Mesendoderm (in vitro differentiated cells): ENCODE measurements at regions not wholly inside any gene's neighbourhood (a gene's known extent, or its start where the extent isn't known, plus 50 kb on each side); places are given as distances from the start of the nearest gene placed in this dataset.

Experiments used
- DNase-seq: peaks from one replicate; pipeline ENCODE4 v3.0.0; 2013
- H2AK5ac ChIP-seq: 2 replicates; pipeline ENCODE4 v1.6.1; 2013; ENCODE audit warnings: low read length, inconsistent platforms
- H2BK120ac ChIP-seq: 2 replicates; pipeline ENCODE4 v1.6.1; 2013; ENCODE audit warnings: low read depth, mild to moderate bottlenecking, low read length, moderate library complexity, mixed read lengths
- H2BK15ac ChIP-seq: replicated peaks from 2 replicates; pipeline ENCODE4 v1.6.1; 2013; ENCODE audit warnings: low read depth, mild to moderate bottlenecking, moderate library complexity
- H2BK5ac ChIP-seq: 2 replicates; pipeline ENCODE4 v1.6.1; 2013; ENCODE audit warnings: low read length, inconsistent platforms
- H3K18ac ChIP-seq: 2 replicates; pipeline ENCODE4 v1.6.1; 2013; ENCODE audit warnings: mild to moderate bottlenecking, low read length, mixed read lengths
- H3K23ac ChIP-seq: one replicate; pipeline ENCODE4 v1.6.1; 2013; ENCODE audit warnings: low read length
- H3K27ac ChIP-seq: 2 replicates; pipeline ENCODE4 v1.5.1; 2013; ENCODE audit warnings: low read depth, mild to moderate bottlenecking, inconsistent platforms, low read length, moderate library complexity
- H3K27me3 ChIP-seq: 2 replicates; pipeline ENCODE4 v1.6.1; 2013; ENCODE audit warnings: low read length, control low read depth, mild to moderate bottlenecking, inconsistent platforms; ENCODE audit not compliant: insufficient read depth, poor library complexity
- H3K36me3 ChIP-seq: 2 replicates; pipeline ENCODE4 v1.6.1; 2013; ENCODE audit warnings: low read length, inconsistent platforms; ENCODE audit not compliant: control insufficient read depth, insufficient read depth
- H3K4ac ChIP-seq: one replicate; pipeline ENCODE4 v1.6.1; 2013; ENCODE audit warnings: low read depth, mild to moderate bottlenecking, low read length, moderate library complexity
- H3K4me1 ChIP-seq: 2 replicates; pipeline ENCODE4 v1.6.1; 2013; ENCODE audit warnings: low read depth, low read length, inconsistent platforms; ENCODE audit not compliant: control insufficient read depth
- H3K4me2 ChIP-seq: 2 replicates; pipeline ENCODE4 v1.6.1; 2013; ENCODE audit warnings: low read length
- H3K4me3 ChIP-seq: 2 replicates; pipeline ENCODE4 v1.5.1; 2013; ENCODE audit warnings: mild to moderate bottlenecking, low read length
- H3K56ac ChIP-seq: one replicate; pipeline ENCODE4 v1.6.1; 2013; ENCODE audit warnings: low read length
- H3K79me1 ChIP-seq: 2 replicates; pipeline ENCODE4 v1.6.1; 2013; ENCODE audit warnings: low read length, inconsistent platforms
- H3K79me2 ChIP-seq: 2 replicates; pipeline ENCODE4 v1.6.1; 2013; ENCODE audit warnings: mild to moderate bottlenecking, low read length; ENCODE audit not compliant: control insufficient read depth, insufficient read depth
- H3K9ac ChIP-seq: 2 replicates; pipeline ENCODE4 v1.6.1; 2013; ENCODE audit warnings: low read length, inconsistent platforms
- H4K5ac ChIP-seq: one replicate; pipeline ENCODE4 v1.6.1; 2013; ENCODE audit warnings: low read length
- H4K8ac ChIP-seq: one replicate; pipeline ENCODE4 v1.6.1; 2013; ENCODE audit warnings: low read depth, mild to moderate bottlenecking, control low read depth, low read length, moderate library complexity
- WGBS: extraction: QIAGEN DNeasy Blood & Tissue Kit; methylation state at CpG from one replicate; pipeline ENCODE4 v1.1.7; 2013; ENCODE audit warnings: low lambda C conversion rate, missing lambda C conversion rate; ENCODE audit not compliant: insufficient coverage; ENCODE audit errors: extremely low coverage; 5-methylcytosine and 5-hydroxymethylcytosine counted together

DNA sequence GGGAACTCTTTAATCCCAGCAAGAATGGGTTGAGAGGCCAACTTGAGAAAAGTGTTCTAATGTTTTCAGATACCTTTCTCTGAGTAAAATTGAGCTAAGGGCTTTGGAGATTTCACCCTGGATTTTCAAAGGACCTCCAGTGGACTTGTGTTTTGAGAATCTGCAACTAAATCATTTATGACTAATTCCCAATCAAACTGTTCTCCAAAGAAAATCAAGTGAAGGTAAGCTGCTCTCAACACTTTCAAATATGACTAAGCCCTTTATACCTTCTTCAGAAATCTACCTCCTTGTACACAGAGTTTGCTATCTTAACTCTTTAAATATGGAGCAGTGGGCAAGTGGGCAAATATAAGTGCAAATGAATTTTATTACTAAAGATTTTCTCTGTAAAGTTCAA, 392.9 kb downstream of the PDGFC start:
- H3K27ac ChIP-seq: no peak overlapping the region
- H3K4me2 ChIP-seq: no peak overlapping the region

DNA sequence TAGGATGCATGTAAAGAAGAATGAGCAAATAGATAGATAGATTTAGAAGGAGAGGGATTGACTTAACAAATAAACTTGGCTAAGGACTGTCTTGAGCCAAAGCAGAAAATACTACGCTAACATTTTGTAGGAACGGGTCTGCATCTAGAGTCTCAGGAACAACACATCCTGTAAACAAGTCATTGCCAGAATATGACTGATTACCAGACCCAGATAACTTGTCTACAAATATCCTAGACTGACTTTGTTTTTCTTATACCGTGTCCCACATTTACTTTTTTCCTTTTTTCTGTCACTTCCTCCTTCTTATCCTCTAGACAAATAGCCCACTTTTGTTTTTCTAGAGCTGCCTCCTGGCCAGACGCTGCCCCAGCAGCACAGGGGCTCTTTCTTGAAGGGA, 393.6 kb downstream of the PDGFC start:
- H3K27ac ChIP-seq: no peak overlapping the region
- no peak for DNase-seq
- H3K4me2 ChIP-seq: no peak overlapping the region
- H3K23ac ChIP-seq: no peak overlapping the region
- H2AK5ac ChIP-seq: no peak overlapping the region
- no peak overlapping the region for H3K18ac ChIP-seq
- no peak overlapping the region for H3K4me3 ChIP-seq
- no peaks in the 10 kb centered on the region for H3K79me2 ChIP-seq
- H3K79me1 ChIP-seq: no peaks in the 10 kb centered on the region
- H3K4me1 ChIP-seq: no peaks in the 10 kb centered on the region
- no CpG with 5 or more reads among the region's 4 CpGs for WGBS
- no peak overlapping the region for H2BK15ac ChIP-seq
- no peak overlapping the region for H2BK120ac ChIP-seq
- H3K9ac ChIP-seq: no peak overlapping the region
- no peak overlapping the region for H3K56ac ChIP-seq
- no peaks in the 10 kb centered on the region for H3K27me3 ChIP-seq
- H3K4ac ChIP-seq: no peak overlapping the region
- no peak overlapping the region for H2BK5ac ChIP-seq
- no peaks in the 10 kb centered on the region for H3K36me3 ChIP-seq
- H4K8ac ChIP-seq: no peak overlapping the region
- no peak overlapping the region for H4K5ac ChIP-seq

More for the DNA sequence above, 392.9 kb downstream of the PDGFC start:
- Histone ChIP-seq H3K79me1 (no peaks in the 10 kb centered on the region), H3K23ac (no peak overlapping the region), H3K27me3 (no peaks in the 10 kb centered on the region), H4K5ac (no peak overlapping the region), H2BK120ac (no peak overlapping the region), H3K9ac (no peak overlapping the region), H2BK15ac (no peak overlapping the region), H3K56ac (no peak overlapping the region), H3K4me1 (no peaks in the 10 kb centered on the region), H3K4ac (no peak overlapping the region), H2BK5ac (no peak overlapping the region), H4K8ac (no peak overlapping the region), H3K79me2 (no peaks in the 10 kb centered on the region), H3K36me3 (no peaks in the 10 kb centered on the region), H3K4me3 (no peak overlapping the region), H3K18ac (no peak overlapping the region), H2AK5ac (no peak overlapping the region)
- no peak for DNase-seq

DNA sequence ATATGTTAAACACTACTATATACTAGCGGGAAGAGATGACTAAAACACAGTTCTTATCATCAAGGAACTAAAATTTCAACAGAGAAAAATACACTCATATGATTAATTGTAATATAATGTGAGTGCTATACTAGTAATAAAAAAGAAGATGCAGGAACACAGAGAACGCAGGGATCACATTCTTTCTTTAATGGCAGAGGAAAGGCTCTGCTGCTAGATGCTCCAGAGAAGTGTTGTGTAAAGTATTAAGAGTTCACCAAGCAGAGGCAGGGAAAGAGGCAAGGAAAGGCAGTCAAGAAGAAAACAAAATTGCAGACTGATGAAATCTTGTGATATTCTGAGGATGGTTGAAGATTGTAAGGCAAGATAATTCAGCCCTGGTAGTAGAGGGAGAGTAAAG, 394.7 kb downstream of the PDGFC start:
- Histone ChIP-seq H3K4me1 (no peaks in the 10 kb centered on the region), H3K4ac (no peak overlapping the region), H3K18ac (no peak overlapping the region), H4K8ac (no peak overlapping the region), H3K56ac (no peak overlapping the region), H3K27me3 (no peaks in the 10 kb centered on the region), H2BK120ac (no peak overlapping the region), H3K27ac (no peak overlapping the region), H3K4me2 (no peak overlapping the region), H3K36me3 (no peaks in the 10 kb centered on the region), H2BK5ac (no peak overlapping the region), H4K5ac (no peak overlapping the region), H2BK15ac (no peak overlapping the region), H3K23ac (no peak overlapping the region), H3K79me2 (no peaks in the 10 kb centered on the region), H2AK5ac (no peak overlapping the region), H3K4me3 (no peak overlapping the region), H3K9ac (no peak overlapping the region), H3K79me1 (no peaks in the 10 kb centered on the region)
- no CpG with 5 or more reads among the region's 2 CpGs for WGBS
- no peak for DNase-seq

DNA sequence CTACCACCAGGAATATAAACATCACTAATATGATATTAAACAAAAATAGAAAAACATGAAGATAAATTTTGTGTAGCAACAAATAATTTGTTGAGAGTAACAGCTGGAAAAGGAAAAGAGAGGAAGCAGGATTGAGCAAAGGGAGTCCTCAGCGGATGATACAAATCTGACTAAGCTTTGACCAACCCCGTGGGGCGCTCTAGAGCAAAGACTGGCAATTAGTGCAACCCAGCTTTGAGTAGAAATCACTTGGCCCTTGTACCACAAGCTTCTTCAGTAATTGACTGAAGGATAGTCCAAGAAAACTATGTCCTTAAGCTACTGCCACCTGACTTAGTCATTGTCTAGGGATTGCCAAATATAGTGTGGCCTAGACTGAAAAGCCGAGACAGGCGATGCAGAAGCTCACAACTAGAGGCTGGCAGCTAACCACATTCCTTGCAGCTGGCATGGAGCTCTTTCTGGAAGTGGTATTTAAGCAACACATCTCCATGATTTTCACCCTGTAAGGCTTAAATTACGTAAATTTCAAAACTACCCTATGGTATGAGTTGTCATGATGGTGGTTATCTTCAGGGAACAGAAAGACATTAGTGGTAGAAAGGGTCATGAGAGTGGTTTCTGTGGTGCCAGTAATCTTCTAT, 396.0 kb downstream of the PDGFC start:
- WGBS: no CpG with 5 or more reads among the region's 6 CpGs

DNA sequence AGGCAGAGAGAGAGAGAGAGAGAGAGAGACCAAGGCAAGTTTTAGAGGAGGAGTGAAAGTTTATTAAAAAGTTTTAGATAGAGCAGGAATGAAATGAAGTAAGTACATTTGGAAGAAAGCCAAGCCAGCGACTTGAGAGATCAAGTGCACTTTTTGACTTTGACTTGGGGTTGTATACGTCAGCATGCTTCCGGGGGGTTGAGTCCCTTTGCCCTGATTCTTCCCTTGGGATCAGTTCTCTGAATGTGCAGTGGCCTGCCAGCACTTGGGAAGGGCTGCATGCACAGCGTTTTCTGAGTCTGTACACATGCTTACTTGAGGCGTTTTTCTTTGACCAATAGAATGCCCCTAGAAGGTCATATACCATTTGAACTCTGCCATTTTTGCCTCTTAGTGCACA, 400.5 kb downstream of the PDGFC start:
- DNase-seq: no peak
- Histone ChIP-seq H2BK120ac (no peak overlapping the region), H3K18ac (no peak overlapping the region), H3K4me2 (no peak overlapping the region), H3K79me2 (no peaks in the 10 kb centered on the region), H2BK15ac (no peak overlapping the region), H4K8ac (no peak overlapping the region), H3K27me3 (no peaks in the 10 kb centered on the region), H3K9ac (no peak overlapping the region), H3K4ac (no peak overlapping the region), H3K4me1 (no peaks in the 10 kb centered on the region), H3K23ac (no peak overlapping the region), H3K27ac (no peak overlapping the region), H3K79me1 (no peaks in the 10 kb centered on the region), H3K56ac (no peak overlapping the region), H3K4me3 (no peak overlapping the region), H3K36me3 (no peaks in the 10 kb centered on the region), H4K5ac (no peak overlapping the region), H2BK5ac (no peak overlapping the region), H2AK5ac (no peak overlapping the region)
- WGBS: no CpG with 5 or more reads among the region's 5 CpGs

More for the DNA sequence above, 396.0 kb downstream of the PDGFC start:
- Histone ChIP-seq H3K4me3 (no peak overlapping the region), H3K4me1 (no peaks in the 10 kb centered on the region), H3K23ac (no peak overlapping the region), H2AK5ac (no peak overlapping the region), H3K27me3 (no peaks in the 10 kb centered on the region), H3K79me1 (no peaks in the 10 kb centered on the region), H2BK5ac (no peak overlapping the region), H3K18ac (no peak overlapping the region), H2BK15ac (no peak overlapping the region), H3K27ac (no peak overlapping the region), H3K36me3 (no peaks in the 10 kb centered on the region), H3K9ac (no peak overlapping the region), H3K79me2 (no peaks in the 10 kb centered on the region), H4K8ac (no peak overlapping the region), H3K4ac (no peak overlapping the region), H4K5ac (no peak overlapping the region), H3K56ac (no peak overlapping the region), H3K4me2 (no peak overlapping the region), H2BK120ac (no peak overlapping the region)
- DNase-seq: peak; percentile 28

DNA sequence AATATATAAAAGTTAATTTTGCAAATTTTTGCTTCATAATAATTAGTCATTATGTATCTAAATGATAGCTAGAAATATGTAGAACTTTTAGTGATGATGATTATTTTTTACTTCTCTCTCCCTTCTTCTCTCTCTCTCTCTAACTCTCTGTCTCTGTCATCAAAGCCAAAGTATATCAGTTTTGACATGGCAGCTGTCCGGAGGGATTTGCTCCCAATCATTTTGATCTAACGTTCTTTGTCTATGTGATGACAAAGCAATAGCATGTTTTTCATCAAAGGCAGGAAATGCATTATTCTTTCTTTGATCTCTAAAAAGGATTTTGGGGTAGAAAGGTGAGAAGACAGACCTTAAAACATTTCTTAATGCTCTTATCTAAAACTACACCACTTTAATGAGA, 402.1 kb downstream of the PDGFC start:
- H2BK5ac ChIP-seq: no peak overlapping the region
- H3K23ac ChIP-seq: no peak overlapping the region
- no peaks in the 10 kb centered on the region for H3K79me2 ChIP-seq
- no peak overlapping the region for H4K8ac ChIP-seq
- no peak overlapping the region for H3K27ac ChIP-seq
- no peaks in the 10 kb centered on the region for H3K79me1 ChIP-seq
- H2BK15ac ChIP-seq: no peak overlapping the region
- H3K4ac ChIP-seq: no peak overlapping the region
- H3K9ac ChIP-seq: no peak overlapping the region
- H3K36me3 ChIP-seq: no peaks in the 10 kb centered on the region
- no peak overlapping the region for H2AK5ac ChIP-seq
- H3K4me3 ChIP-seq: no peak overlapping the region
- H2BK120ac ChIP-seq: no peak overlapping the region
- no peak overlapping the region for H4K5ac ChIP-seq
- DNase-seq: no peak
- WGBS: no CpG with 5 or more reads among the region's 2 CpGs
- H3K56ac ChIP-seq: no peak overlapping the region
- no peaks in the 10 kb centered on the region for H3K4me1 ChIP-seq
- H3K27me3 ChIP-seq: no peaks in the 10 kb centered on the region
- H3K4me2 ChIP-seq: no peak overlapping the region
- H3K18ac ChIP-seq: no peak overlapping the region
